ENCODE measurements at regions not wholly inside any gene's neighbourhood (a gene's known extent, or its start where the extent isn't known, plus 50 kb on each side); places are given as distances from the start of the nearest gene placed in this dataset.

GRCh38 chr2:42920446-42921146 lies 128.2 kb upstream of the HAAO start:
- BruUV-seq (replicated peaks) = no TSS peak
- H3K9me3 ChIP-seq (ENCODE audit: low read depth, low read length, poor library complexity, severe bottlenecking) = no peaks in the 10 kb centered on the region
- H3K27ac ChIP-seq (ENCODE audit: low read depth, low read length, poor library complexity, severe bottlenecking) = no peak overlapping the region
- ChIA-PET CTCF (no interaction called here), POLR2A (ENCODE audit: low non-redundant PET) (no interaction called here)
- H3K4me3 ChIP-seq (ENCODE audit: low read depth, low read length, poor library complexity, severe bottlenecking) = no peak overlapping the region
- TF ChIP-seq CTCF (conservative IDR thresholded peaks at IDR 0.05; ENCODE audit: low read depth, low read length) = no peak
- TF ChIP-seq EZH2 (IDR thresholded peaks at IDR 0.05; ENCODE audit: borderline replicate concordance, low read depth, low read length, poor library complexity, severe bottlenecking) = no peak
- intact Hi-C loops (cut with micrococcal nuclease; ENCODE audit: unreplicated experiment) = no loop called here
- no peaks in the 10 kb centered on the region for H3K27me3 ChIP-seq (replicated peaks; ENCODE audit: insufficient read depth, low read depth, low read length, poor library complexity)
- no peaks in the 10 kb centered on the region for H3K36me3 ChIP-seq (ENCODE audit: insufficient read depth, low read length, poor library complexity, severe bottlenecking)
- H3K4me1 ChIP-seq (ENCODE audit: insufficient read depth, low read length, poor library complexity, severe bottlenecking) = peaks cover 34% of the 10 kb centered on the region
- no peak for DNase-seq (ENCODE audit: low spot score)

GRCh38 chr2:42918671-42919318 lies 126.4 kb upstream of the HAAO start:
- Histone ChIP-seq H3K36me3 (ENCODE audit: insufficient read depth, low read length, poor library complexity, severe bottlenecking) (no peaks in the 10 kb centered on the region), H3K27ac (ENCODE audit: low read depth, low read length, poor library complexity, severe bottlenecking) (no peak overlapping the region), H3K4me1 (ENCODE audit: insufficient read depth, low read length, poor library complexity, severe bottlenecking) (peaks cover 16% of the 10 kb centered on the region), H3K27me3 (replicated peaks; ENCODE audit: insufficient read depth, low read depth, low read length, poor library complexity) (no peaks in the 10 kb centered on the region), H3K4me3 (ENCODE audit: low read depth, low read length, poor library complexity, severe bottlenecking) (no peak overlapping the region), H3K9me3 (ENCODE audit: low read depth, low read length, poor library complexity, severe bottlenecking) (no peaks in the 10 kb centered on the region)
- no TSS peak for BruUV-seq (replicated peaks)
- TF ChIP-seq EZH2 (IDR thresholded peaks at IDR 0.05; ENCODE audit: borderline replicate concordance, low read depth, low read length, poor library complexity, severe bottlenecking) = no peak
- TF ChIP-seq CTCF (conservative IDR thresholded peaks at IDR 0.05; ENCODE audit: low read depth, low read length) = no peak
- intact Hi-C loops (cut with micrococcal nuclease; ENCODE audit: unreplicated experiment) = no loop called here
- ChIA-PET POLR2A (ENCODE audit: low non-redundant PET) (no interaction called here), CTCF (no interaction called here)
- no peak for DNase-seq (ENCODE audit: low spot score)

GRCh38 chr2:42918041-42918440 lies 125.7 kb upstream of the HAAO start:
- Histone ChIP-seq H3K4me1 (ENCODE audit: insufficient read depth, low read length, poor library complexity, severe bottlenecking) (peaks cover 9% of the 10 kb centered on the region), H3K9me3 (ENCODE audit: low read depth, low read length, poor library complexity, severe bottlenecking) (no peaks in the 10 kb centered on the region), H3K27me3 (replicated peaks; ENCODE audit: insufficient read depth, low read depth, low read length, poor library complexity) (no peaks in the 10 kb centered on the region), H3K36me3 (ENCODE audit: insufficient read depth, low read length, poor library complexity, severe bottlenecking) (no peaks in the 10 kb centered on the region), H3K27ac (ENCODE audit: low read depth, low read length, poor library complexity, severe bottlenecking) (no peak overlapping the region), H3K4me3 (ENCODE audit: low read depth, low read length, poor library complexity, severe bottlenecking) (no peak overlapping the region)
- TF ChIP-seq EZH2 (IDR thresholded peaks at IDR 0.05; ENCODE audit: borderline replicate concordance, low read depth, low read length, poor library complexity, severe bottlenecking) (no peak), CTCF (conservative IDR thresholded peaks at IDR 0.05; ENCODE audit: low read depth, low read length) (no peak)
- POLR2A ChIA-PET (ENCODE audit: low non-redundant PET) = no interaction called here
- CTCF ChIA-PET = no interaction called here
- intact Hi-C loops (cut with micrococcal nuclease; ENCODE audit: unreplicated experiment) = no loop called here
- no peak for DNase-seq (ENCODE audit: low spot score)
- BruUV-seq (replicated peaks) = no TSS peak
